ENCODE measurements at regions not wholly inside any gene's neighbourhood (a gene's known extent, or its start where the extent isn't known, plus 50 kb on each side); places are given as distances from the start of the nearest gene placed in this dataset.
"Not testable (repeated sequence)": the region's sequence is repeated elsewhere in the genome, so short reads cannot be mapped to it uniquely, and the experiment has no call there.

DNA sequence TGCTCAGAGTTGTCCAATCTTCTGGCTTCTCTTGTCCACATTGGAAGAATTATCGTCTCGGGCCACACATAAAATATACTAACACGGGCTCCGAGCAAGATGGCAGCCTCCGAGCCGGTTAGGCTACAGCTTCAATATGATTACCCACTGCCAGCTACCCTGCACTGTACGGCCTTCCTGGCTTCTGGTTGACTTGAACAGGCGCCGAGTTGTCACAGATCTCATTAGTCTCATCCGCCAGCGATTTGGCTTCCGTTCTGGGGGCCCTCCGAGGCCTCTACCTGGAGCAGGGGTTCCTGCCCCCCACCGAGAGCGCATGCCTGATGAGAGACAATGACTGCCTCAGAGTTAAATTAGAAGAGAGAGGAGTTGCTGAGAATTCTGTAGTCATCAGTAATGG is 101.2 kb upstream of the NUDT6 start:
- intact Hi-C loops (cut with DNase I): no loop called here

GRCh38 chr4:123024710-123025109 is 102.3 kb upstream of the NUDT6 start:
- no peak for DNase-seq (ENCODE audit: low spot score)
- intact Hi-C loops (cut with DNase I): no loop called here

More for the DNA sequence above, 101.2 kb upstream of the NUDT6 start:
- no peak for DNase-seq (ENCODE audit: low spot score)

DNA sequence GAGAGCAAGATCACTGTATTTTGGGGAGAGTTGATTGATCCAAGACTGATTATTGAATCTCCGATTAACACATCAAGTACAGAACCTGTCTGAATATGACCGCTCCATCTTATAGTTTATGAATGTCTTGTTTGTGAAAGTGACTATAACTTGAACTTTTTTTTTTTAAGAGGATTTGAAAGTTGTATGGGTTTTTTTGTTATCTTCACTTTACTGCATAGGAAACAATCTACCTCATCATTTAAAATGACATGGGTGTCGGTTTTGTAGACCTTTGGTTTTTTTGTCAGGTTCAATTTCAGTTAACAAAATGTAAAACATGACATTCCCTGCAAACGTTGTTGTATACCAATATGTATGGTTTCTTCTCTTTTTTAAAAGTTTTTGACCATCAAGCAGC is 103.0 kb upstream of the NUDT6 start:
- no peak for DNase-seq (ENCODE audit: low spot score)
- intact Hi-C loops (cut with DNase I): no loop called here

GRCh38 chr4:123026015-123026414 is 103.6 kb upstream of the NUDT6 start:
- intact Hi-C loops (cut with DNase I): not testable (repeated sequence)

DNA sequence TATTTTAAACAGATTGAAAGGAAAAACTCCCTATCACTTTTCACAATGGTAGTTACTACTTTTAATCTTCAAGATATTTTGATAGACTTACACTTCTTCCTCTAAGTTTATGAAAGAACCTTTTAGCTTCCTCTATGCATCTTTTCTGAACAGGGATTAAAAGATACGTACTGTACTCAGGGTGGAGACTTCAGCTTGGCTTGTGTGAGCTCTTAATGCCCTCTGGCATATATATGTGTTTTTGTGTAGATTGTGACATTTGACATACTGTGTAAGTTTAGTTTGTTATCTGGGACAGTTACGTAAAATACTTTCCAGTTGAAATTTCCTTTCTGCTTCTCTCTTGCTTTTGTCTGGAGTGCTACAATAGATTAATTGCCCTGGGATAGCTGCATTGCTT is 109.3 kb upstream of the NUDT6 start:
- intact Hi-C loops (cut with DNase I): no loop called here
- DNase-seq (ENCODE audit: low spot score): no peak

More at GRCh38 chr4:123026015-123026414, 103.6 kb upstream of the NUDT6 start:
- DNase-seq (ENCODE audit: low spot score): not testable (repeated sequence)

- DNase-seq (ENCODE audit: low spot score): no peak
- intact Hi-C loops (cut with DNase I): no loop called here
Measured at GRCh38 chr4:123034023-123034422, 111.6 kb upstream of the NUDT6 start.

GRCh38 chr4:123035239-123035638 is 112.8 kb upstream of the NUDT6 start:
- no peak for DNase-seq (ENCODE audit: low spot score)
- intact Hi-C loops (cut with DNase I): no loop called here

DNA sequence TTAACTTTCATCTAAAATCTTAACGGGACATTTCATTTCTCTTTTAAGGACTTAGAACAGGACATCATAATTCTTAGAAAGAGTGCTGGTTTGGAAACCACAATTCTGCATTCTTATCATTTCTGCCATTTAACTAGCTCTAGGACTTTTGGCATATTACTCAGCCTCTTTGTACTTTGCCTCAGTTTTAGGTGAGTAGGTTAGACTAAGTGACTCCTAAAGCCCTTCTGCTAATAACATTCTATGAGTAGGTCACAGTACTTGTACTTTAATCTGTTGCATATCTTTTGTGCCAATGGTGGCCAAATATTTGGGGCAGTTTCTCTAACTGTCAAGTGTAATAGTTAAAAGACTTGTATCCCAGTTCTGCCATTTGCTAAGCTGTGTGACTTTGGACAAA is 115.4 kb upstream of the NUDT6 start:
- DNase-seq (ENCODE audit: low spot score): no peak
- intact Hi-C loops (cut with DNase I): no loop called here

DNA sequence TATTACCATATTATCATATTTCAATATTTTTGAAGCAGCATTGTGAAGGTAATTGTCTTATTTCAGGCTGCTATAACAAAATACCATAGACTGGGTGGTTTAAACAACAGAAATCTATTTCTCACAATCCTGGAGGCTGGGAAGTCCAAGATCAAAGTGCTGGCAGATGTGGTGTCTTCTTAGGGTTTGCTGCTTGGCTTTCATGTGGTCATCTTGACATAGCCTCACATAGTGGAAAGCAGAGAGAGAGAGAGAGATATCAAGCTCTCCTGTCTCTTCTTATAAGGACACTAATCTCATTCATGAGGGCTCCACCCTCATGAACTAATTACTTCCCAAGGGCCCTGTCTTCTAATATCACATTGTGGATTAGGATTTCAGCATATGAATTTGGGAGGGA is 119.7 kb upstream of the NUDT6 start:
- intact Hi-C loops (cut with DNase I): no loop called here

GRCh38 chr4:123043013-123043412 is 120.6 kb upstream of the NUDT6 start:
- no peak for DNase-seq (ENCODE audit: low spot score)
- intact Hi-C loops (cut with DNase I): no loop called here

More for the DNA sequence above, 119.7 kb upstream of the NUDT6 start:
- no peak for DNase-seq (ENCODE audit: low spot score)

DNA sequence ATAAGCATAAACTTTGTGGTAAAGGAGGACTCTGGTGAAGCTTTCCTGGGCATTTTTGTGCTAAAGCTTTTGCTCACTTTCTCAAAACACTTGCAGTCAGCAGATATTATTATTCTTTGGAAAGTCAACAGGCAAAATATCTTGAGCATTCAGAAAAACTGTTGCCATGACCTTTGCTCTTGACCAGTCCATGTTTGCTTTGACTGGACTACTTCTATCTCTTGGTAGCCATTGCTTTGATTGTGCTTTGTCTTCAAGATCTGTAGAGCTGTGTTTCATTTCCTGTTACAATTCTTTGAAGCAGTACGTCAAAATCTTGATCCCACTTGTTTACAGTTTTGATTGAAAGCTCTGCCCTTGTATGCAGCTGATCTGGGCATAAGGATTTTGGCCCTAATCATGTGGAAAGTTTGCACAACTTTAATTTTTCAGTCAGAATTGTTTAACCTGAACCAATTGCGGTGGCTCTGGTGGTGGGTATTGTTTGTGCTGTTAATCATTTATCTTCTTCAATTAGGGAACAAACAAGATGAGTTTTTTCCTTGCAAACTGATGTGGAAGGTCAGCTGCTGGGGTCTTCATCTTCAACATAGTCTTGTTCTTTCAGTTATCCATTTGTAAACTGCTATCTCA is 121.5 kb upstream of the NUDT6 start:
- intact Hi-C loops (cut with DNase I): no loop called here
- DNase-seq (ENCODE audit: low spot score): no peak

- no peak for DNase-seq (ENCODE audit: low spot score)
- intact Hi-C loops (cut with DNase I): no loop called here
Measured at GRCh38 chr4:123046096-123046495, 123.7 kb upstream of the NUDT6 start.

DNA sequence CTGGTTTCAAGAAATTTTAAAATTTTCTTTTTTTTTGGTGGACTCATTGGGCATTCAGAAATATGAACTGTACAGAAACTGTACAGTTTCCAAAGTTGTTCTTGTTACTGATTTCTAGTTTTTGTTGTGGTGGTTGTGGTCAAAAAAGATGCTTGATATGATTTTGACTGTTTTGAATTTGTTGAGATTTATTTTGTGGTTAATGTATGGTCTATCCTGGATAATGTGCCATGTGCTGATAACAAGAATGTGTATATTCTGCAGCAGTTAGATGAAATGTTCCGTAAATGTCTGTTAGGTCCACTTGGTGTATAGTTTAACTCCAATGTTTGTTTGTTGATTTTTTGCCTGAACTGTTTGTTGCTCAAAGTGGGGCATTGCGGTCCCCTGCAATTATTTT is 127.6 kb upstream of the NUDT6 start:
- DNase-seq (ENCODE audit: low spot score): no peak
- intact Hi-C loops (cut with DNase I): no loop called here

GRCh38 chr4:123052007-123052406 is 129.6 kb upstream of the NUDT6 start:
- intact Hi-C loops (cut with DNase I): no loop called here
- DNase-seq (ENCODE audit: low spot score): no peak

DNA sequence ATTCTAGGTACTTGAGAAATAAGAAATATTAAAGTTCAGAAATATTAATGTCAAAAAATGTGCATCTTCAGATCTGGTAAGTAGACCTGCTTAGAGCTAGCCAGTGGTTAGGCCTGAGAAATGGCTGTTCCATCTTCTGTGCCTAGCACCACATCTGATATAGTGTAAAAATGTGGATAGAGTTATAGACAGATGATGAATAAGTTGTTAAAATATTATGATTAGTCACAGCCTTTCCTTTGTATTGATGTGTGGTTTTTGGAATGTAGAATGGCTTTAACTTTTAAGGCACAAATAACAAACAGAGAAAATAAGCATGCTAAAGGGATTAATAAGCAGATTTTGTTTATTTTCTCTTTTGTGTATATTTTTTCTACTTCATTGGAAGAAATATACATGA is 133.5 kb upstream of the NUDT6 start:
- no peak for DNase-seq (ENCODE audit: low spot score)
- intact Hi-C loops (cut with DNase I): no loop called here

- DNase-seq (ENCODE audit: low spot score): no peak
- intact Hi-C loops (cut with DNase I): no loop called here
Measured at GRCh38 chr4:123060039-123060770, 137.8 kb upstream of the NUDT6 start.

DNA sequence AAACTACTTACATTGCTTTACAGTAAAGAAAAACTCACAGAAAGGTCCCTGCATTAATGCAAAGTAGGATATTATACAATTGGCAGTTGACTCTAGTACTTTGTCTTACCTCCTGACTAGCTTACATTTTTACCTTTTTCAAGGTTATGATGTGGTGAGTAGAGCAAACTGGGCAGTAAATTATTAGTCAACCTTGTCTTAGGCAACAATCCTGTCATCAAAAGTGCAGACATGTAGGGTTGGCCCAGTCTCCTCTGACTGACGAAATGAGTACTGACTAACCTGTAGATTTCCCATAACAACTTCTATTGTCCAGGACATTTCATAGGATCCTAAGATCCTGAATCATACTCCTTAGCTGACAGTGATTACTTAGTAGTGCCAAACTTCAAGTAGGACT is 142.0 kb upstream of the NUDT6 start:
- intact Hi-C loops (cut with DNase I): no loop called here
- no peak for DNase-seq (ENCODE audit: low spot score)

DNA sequence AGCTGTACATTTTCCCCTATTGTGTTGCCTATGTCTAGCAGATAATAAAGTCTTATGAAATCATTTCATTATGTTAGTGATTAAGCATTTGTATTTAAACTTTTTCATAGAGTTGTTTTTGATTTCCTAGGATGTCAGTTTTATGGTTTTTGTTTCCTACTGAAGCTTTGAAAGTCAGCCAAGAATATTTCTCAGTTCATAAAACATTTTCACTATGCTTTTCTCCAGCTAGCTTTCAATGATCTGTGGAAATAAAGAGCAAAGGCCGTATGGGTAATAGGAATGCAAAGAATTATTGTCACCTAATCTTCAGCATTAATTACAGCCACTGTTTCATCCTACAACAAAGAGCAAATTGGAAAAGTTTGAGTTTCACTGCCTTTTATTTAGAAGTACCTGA is 145.7 kb upstream of the NUDT6 start:
- no peak for DNase-seq (ENCODE audit: low spot score)
- intact Hi-C loops (cut with DNase I): no loop called here

DNA sequence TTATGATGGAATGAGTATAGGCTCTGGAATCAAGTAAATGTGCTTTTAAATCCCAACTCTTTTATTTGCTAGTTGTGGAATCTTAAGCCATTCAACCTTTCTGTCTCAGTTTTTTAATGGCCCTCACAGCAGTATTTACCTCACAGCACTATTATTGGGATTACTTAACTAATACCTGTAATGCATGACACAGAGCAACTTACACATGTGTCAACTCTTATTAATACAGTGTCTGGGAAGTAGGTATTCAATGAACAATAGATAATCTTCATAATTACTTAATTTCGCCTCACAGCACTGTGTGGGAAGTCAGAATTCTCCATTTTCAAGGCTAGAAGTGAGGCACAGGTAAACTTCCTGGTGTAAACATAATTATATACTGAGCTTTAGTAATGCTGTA is 149.7 kb upstream of the NUDT6 start:
- intact Hi-C loops (cut with DNase I): no loop called here
- no peak for DNase-seq (ENCODE audit: low spot score)

- intact Hi-C loops (cut with DNase I): no loop called here
- DNase-seq (ENCODE audit: low spot score): no peak
Measured at GRCh38 chr4:123073650-123074049, 151.3 kb upstream of the NUDT6 start.

DNA sequence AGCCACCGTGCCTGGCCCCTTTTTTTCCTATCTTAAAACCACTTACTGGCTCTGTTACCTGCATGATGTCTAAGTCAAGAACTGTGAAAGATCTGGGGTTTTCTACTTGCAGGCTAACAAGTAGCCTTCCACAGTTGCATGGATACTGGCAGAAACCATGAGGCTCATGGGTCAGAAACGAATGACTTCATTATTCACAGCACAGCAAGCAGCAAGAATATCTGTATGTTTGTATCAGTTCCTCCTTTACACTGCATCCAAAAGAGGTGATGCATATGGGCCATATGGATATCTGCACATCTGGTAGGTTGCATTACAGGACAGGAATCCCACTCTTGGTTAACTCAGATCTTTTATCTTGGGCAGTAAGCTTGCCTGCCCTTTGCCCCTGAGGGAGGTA is 154.9 kb upstream of the NUDT6 start:
- intact Hi-C loops (cut with DNase I): no loop called here
- no peak for DNase-seq (ENCODE audit: low spot score)

DNA sequence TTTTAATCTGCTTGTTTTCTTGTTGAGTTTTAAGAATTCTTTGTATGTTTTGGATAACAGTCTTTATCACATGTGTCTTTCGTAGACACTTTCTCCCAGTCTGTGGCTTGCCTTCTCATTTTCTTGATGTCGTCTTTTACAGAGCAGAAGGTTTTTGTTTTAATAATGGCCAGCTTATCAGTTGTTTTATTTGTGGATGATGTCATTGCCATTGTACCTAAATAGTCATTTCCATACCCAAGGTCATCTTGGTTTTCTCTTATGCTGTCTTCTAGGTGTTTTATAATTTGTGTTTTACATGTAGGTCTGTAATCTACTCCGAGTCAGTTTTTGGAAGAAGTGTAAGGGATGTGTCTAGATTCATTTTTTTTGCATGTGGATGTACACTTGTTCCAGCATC is 159.6 kb upstream of the NUDT6 start:
- intact Hi-C loops (cut with DNase I): no loop called here
- DNase-seq (ENCODE audit: low spot score): no peak
